CD4-positive, alpha-beta T cell (primary cell): ENCODE measurements at regions not wholly inside any gene's neighbourhood (a gene's known extent, or its start where the extent isn't known, plus 50 kb on each side); places are given as distances from the start of the nearest gene placed in this dataset.

ENCODE experiments used
- ATAC-seq: fragments of 200-7000 bp; cut with Tn5 transposase; one replicate; pipeline ENCODE4 v1.10.0; 2022; ENCODE audit warnings: mild to moderate bottlenecking; ENCODE audit not compliant: poor library complexity
- CTCF ChIA-PET: fragments of 350-600 bp; sonication (Branson Sonifier 250); formaldehyde crosslinking; loops from one replicate; lab custom pipeline; 2021; ENCODE audit warnings: antibody characterized with exemption, inconsistent platforms; lab: Charles Lee
- POLR2A ChIA-PET: fragments of 350-600 bp; sonication (Branson Sonifier 250); formaldehyde crosslinking; loops from one replicate; lab custom pipeline; 2021; ENCODE audit warnings: antibody characterized with exemption, inconsistent platforms; lab: Charles Lee
- DNase-seq, 14 experiments: peaks; one replicate each; pipeline ENCODE4 v3.0.0-alpha.2; 2013 to 2020; ENCODE audit warnings: mixed read lengths in 2 of 14
- H3K27ac ChIP-seq, 2 donors: one replicate each; pipeline versions ENCODE4 v1.5.1 to v1.7.0; 2013; ENCODE audit warnings: low read length in 2 of 2, low read depth in 1 of 2, mild to moderate bottlenecking in 1 of 2
- H3K27me3 ChIP-seq, 2 experiments: 1 replicate in 1 of 2; 2 replicates in 1 of 2; pipeline versions ENCODE4 v1.6.1 to v1.7.0; 2013; ENCODE audit warnings: low read length in 2 of 2, control low read depth in 1 of 2, mild to moderate bottlenecking in 1 of 2, moderate library complexity in 1 of 2; ENCODE audit not compliant: insufficient read depth in 2 of 2, control insufficient read depth in 1 of 2
- H3K36me3 ChIP-seq: one replicate; pipeline ENCODE4 v1.6.1; 2013; ENCODE audit warnings: low read length, control low read depth; ENCODE audit not compliant: insufficient read depth
- H3K4me1 ChIP-seq: one replicate; pipeline ENCODE4 v1.6.1; 2013; ENCODE audit warnings: low read length, control low read depth; ENCODE audit not compliant: insufficient read depth
- H3K4me3 ChIP-seq: one replicate; pipeline ENCODE4 v1.5.1; 2013; ENCODE audit warnings: mild to moderate bottlenecking, low read length, moderate library complexity
- H3K9me3 ChIP-seq, 2 experiments: 1 replicate in 1 of 2; 2 replicates in 1 of 2; pipeline versions ENCODE4 v1.6.1 to v1.7.0; 2013; ENCODE audit warnings: low read length in 2 of 2, mild to moderate bottlenecking in 2 of 2, control low read depth in 1 of 2, moderate library complexity in 1 of 2; ENCODE audit not compliant: control insufficient read depth in 1 of 2, insufficient read depth in 1 of 2
- H3K27ac Mint-ChIP-seq: one replicate; pipeline ENCODE4 v1.8.0; 2020; ENCODE audit warnings: mixed read lengths
- H3K27me3 Mint-ChIP-seq: one replicate; pipeline ENCODE4 v1.8.0; 2021; ENCODE audit warnings: mixed read lengths
- H3K36me3 Mint-ChIP-seq: one replicate; pipeline ENCODE4 v1.8.0; 2021; ENCODE audit warnings: low read depth, mixed read lengths
- H3K4me1 Mint-ChIP-seq: one replicate; pipeline ENCODE4 v1.8.0; 2021; ENCODE audit warnings: low read depth, mixed read lengths
- H3K4me3 Mint-ChIP-seq: one replicate; pipeline ENCODE4 v1.8.0; 2020; ENCODE audit warnings: mild to moderate bottlenecking, mixed read lengths
- H3K9me3 Mint-ChIP-seq: one replicate; pipeline ENCODE4 v1.8.0; 2020; ENCODE audit warnings: mixed read lengths
- intact Hi-C, 2 experiments: fragments of 100-400 bp; cut with DNase I in 1 of 2; cut with micrococcal nuclease in 1 of 2; formaldehyde crosslinking; loops; one replicate each; pipeline versions ENCODE4 v1.15.1 to v1.9.0; 2023 to 2025; cut with DNase I, micrococcal nuclease
- TF ChIP-seq, protein P1 (sequence below): fragments of 200-600 bp; IDR thresholded peaks from one replicate; pipeline ENCODE4 v1.8.0; 2022; ENCODE audit warnings: antibody characterized with exemption, mild to moderate bottlenecking

DNA sequence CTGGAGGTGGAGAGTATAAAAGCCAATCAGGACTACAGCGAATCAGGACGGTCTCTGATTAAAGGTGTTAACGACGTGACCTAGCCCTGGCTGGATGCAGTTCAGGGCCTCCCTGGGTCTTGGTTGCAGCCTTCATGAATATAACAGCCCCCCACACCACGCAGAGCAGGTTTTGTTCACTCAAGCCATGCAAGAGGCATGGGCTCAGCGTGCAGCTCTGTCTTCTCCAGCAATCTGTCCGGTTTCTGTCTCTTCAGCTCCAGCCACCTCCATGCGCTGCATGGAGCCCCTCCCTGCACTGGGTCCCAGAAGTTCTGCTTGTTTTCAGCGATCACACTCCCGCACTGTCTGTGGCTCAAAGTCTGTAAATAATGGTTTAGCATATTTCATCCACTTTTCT lies 57.1 kb upstream of the CHRNA7 start:
- peaks cover 49% of the 10 kb centered on the region for H3K27me3 Mint-ChIP-seq

DNA sequence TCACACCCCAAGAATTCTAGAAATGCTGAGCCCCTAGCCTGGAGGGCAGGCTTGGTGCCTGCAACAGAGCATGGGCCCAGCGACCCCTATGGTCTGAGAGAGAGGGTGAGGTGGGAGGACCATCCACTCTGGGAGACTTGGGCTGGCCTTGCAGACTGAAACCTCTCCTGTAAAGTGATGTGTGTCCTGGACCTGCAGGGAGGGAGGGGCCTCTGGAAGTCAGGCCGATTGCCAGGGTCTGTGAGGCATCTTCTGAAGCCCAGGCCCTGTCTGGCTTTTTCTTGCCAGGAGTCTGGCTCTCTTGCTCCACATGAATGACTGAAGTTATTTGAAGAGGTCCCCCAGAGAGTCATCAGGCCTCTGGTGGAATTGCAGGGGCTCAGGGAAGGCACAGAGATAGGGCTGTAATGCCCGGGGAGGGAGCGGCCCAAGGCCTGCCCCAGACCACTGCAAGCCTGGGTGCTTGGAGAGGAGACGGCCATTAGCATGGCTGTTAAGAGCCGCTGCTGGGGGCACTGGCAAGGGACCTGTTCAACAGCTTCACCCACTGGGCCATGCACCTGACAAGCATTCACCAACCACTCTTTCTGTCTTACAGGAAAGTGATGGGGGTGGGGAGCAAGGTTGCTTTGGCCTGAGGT lies 56.0 kb upstream of the CHRNA7 start:
- H3K27ac Mint-ChIP-seq, result no peak overlapping the region
- TF ChIP-seq, protein P1, sequence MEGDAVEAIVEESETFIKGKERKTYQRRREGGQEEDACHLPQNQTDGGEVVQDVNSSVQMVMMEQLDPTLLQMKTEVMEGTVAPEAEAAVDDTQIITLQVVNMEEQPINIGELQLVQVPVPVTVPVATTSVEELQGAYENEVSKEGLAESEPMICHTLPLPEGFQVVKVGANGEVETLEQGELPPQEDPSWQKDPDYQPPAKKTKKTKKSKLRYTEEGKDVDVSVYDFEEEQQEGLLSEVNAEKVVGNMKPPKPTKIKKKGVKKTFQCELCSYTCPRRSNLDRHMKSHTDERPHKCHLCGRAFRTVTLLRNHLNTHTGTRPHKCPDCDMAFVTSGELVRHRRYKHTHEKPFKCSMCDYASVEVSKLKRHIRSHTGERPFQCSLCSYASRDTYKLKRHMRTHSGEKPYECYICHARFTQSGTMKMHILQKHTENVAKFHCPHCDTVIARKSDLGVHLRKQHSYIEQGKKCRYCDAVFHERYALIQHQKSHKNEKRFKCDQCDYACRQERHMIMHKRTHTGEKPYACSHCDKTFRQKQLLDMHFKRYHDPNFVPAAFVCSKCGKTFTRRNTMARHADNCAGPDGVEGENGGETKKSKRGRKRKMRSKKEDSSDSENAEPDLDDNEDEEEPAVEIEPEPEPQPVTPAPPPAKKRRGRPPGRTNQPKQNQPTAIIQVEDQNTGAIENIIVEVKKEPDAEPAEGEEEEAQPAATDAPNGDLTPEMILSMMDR, result no peak
- DNase-seq, result no peak
- Histone ChIP-seq H3K9me3 (no peaks in the 10 kb centered on the region), H3K4me3 (no peak overlapping the region), H3K27me3 (peaks cover 10 to 19% of the 10 kb centered on the region in 2 experiments), H3K4me1 (peaks cover 8% of the 10 kb centered on the region), H3K27ac (no peak overlapping the region), H3K36me3 (no peaks in the 10 kb centered on the region)
- ChIA-PET POLR2A (no interaction called here), CTCF (no interaction called here)
- intact Hi-C loops, result no loop called here
- ATAC-seq, result no peak
- peaks cover 13% of the 10 kb centered on the region for H3K4me1 Mint-ChIP-seq
- H3K9me3 Mint-ChIP-seq, result no peaks in the 10 kb centered on the region
- H3K36me3 Mint-ChIP-seq, result no peaks in the 10 kb centered on the region
- H3K4me3 Mint-ChIP-seq, result no peak overlapping the region
- peaks cover 53% of the 10 kb centered on the region for H3K27me3 Mint-ChIP-seq

More for the DNA sequence above, 57.1 kb upstream of the CHRNA7 start:
- Histone ChIP-seq H3K4me3 (no peak overlapping the region), H3K36me3 (no peaks in the 10 kb centered on the region), H3K9me3 (no peaks in the 10 kb centered on the region), H3K4me1 (peaks cover 8% of the 10 kb centered on the region), H3K27me3 (peaks cover 10 to 15% of the 10 kb centered on the region in 2 experiments), H3K27ac (no peak overlapping the region)
- no peak for ATAC-seq
- no peak for DNase-seq
- ChIA-PET CTCF (no interaction called here), POLR2A (no interaction called here)
- Mint-ChIP-seq H3K4me3 (no peak overlapping the region), H3K4me1 (peaks cover 13% of the 10 kb centered on the region), H3K9me3 (no peaks in the 10 kb centered on the region), H3K27ac (no peak overlapping the region), H3K36me3 (no peaks in the 10 kb centered on the region)
- intact Hi-C loops, result no loop called here
- TF ChIP-seq, protein P1, result no peak

DNA sequence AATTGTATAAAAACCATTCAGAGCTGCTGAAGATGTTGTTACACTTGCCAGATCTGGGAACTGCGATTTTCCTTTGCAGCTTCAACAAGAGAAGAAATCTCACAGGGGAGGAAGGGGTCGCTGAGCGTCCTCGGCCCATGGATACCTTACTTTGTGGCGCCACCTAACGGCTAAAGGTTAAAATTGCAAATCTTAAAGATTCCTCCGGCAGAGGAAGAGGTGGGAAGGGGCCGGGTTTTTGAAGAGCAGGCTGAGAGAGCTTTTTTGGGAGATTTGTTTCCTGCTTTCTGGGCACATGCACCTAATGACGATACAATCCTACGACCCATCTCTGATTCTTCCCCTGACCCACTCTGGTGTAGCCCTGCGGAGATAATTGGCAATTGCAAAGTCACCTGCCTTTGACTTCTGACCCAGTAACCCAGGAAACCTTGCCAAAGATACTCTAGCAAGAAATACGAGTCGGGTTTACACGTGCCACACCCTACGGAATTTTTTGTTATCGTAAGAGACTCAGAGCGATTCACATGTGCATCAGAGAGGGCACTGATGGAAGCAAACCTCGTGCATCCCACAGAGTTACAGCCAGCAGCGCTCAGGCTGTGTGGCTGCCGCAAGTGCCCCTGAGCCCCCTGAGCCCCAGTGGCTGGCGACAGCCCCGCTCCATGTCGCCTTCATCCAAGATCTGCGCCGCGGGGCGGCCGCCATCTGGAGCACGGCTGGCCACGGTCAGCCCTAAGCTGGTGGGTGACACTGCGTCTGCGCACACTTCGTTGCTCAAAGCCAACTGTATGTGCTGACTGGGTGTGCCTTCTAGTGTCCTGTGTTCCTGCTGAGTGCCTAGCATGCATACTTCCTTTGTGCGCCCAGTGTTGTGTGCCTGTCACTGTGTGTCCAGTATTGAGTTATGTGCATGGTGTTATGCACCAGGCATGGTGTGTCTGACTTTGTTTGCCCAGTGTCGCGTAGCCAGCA lies 55.2 kb upstream of the CHRNA7 start:
- ChIA-PET CTCF (no interaction called here), POLR2A (no interaction called here)
- H3K4me3 Mint-ChIP-seq, result peak overlapping the region; percentile 34
- Histone ChIP-seq H3K4me3 (peak overlapping the region; percentile 8), H3K4me1 (peaks cover 8% of the 10 kb centered on the region), H3K36me3 (no peaks in the 10 kb centered on the region), H3K27ac (no peak overlapping the region), H3K9me3 (no peaks in the 10 kb centered on the region), H3K27me3 (peaks cover 10 to 19% of the 10 kb centered on the region in 2 experiments)
- intact Hi-C loops, result no loop called here
- H3K27me3 Mint-ChIP-seq, result peaks cover 48% of the 10 kb centered on the region
- H3K9me3 Mint-ChIP-seq, result no peaks in the 10 kb centered on the region
- no peaks in the 10 kb centered on the region for H3K36me3 Mint-ChIP-seq
- DNase-seq (peak in 5 of 14 experiments; percentile 6 to 53 (median 31)), ATAC-seq (peak; percentile 29)
- TF ChIP-seq, protein P1, result peak; percentile 60
- peaks cover 13% of the 10 kb centered on the region for H3K4me1 Mint-ChIP-seq
- no peak overlapping the region for H3K27ac Mint-ChIP-seq
